HepG2 (cell line): ENCODE measurements at regions not wholly inside any gene's neighbourhood (a gene's known extent, or its start where the extent isn't known, plus 50 kb on each side); places are given as distances from the start of the nearest gene placed in this dataset.

Experiments
- ATAC-seq: fragments of 200-7000 bp; cut with Tn5 transposase; 3 replicates; pipeline ENCODE4 v1.9.1; 2020; ENCODE audit warnings: mild to moderate bottlenecking, moderate library complexity
- BruUV-seq: library from RNA; stranded (reverse); fragments of 400-500 nt; replicated peaks from 2 replicates; lab custom pipeline; 2021; lab: Mats Ljungman, UMichigan
- CTCF ChIA-PET: fragments of 300-600 bp; formaldehyde crosslinking; extraction: SDS; loops from one replicate; lab custom pipeline; 2021; ENCODE audit warnings: low total read pairs, inconsistent platforms, low intra/inter-chr PET ratio; lab: Yijun Ruan, JAX
- POLR2A ChIA-PET: fragments of 350-600 bp; sonication (Branson Sonifier 250); formaldehyde crosslinking; loops from one replicate; lab custom pipeline; 2020; ENCODE audit warnings: antibody characterized with exemption, inconsistent platforms; lab: Yijun Ruan, JAX
- DNase-seq: peaks from one replicate; pipeline ENCODE4 v3.0.0-alpha.2; 2015; ENCODE audit warnings: low spot score
- FAIRE-seq: peaks from 3 replicates; lab custom pipeline; 2011; peaks lifted over from hg19 to GRCh38; lab: Jason Lieb, UNC
- H2AFZ ChIP-seq: one replicate; pipeline ENCODE4 v1.6.1; 2011; ENCODE audit warnings: low read length, inconsistent platforms
- H3K27ac ChIP-seq: fragments of 300-600 bp; 3 replicates; pipeline ENCODE4 v1.8.0; 2011; ENCODE audit warnings: mixed run types, mild to moderate bottlenecking, mixed read lengths, low read length, inconsistent platforms; ENCODE audit not compliant: insufficient read depth; ENCODE audit errors: extremely low read length
- H3K27me3 ChIP-seq, 2 experiments: fragments of 200-600 bp in 1 of 2; 2 replicates in 1 of 2; 3 replicates in 1 of 2; pipeline versions ENCODE4 v1.6.0 to v1.8.0; 2011; ENCODE audit warnings: low read length in 2 of 2, mild to moderate bottlenecking in 2 of 2, moderate library complexity in 2 of 2, inconsistent platforms in 1 of 2; ENCODE audit not compliant: insufficient read depth in 2 of 2, control insufficient read depth in 1 of 2
- H3K36me3 ChIP-seq, 2 experiments: fragments of 200-600 bp in 1 of 2; replicated peaks in 1 of 2; 2 replicates in 1 of 2; 3 replicates in 1 of 2; pipeline versions ENCODE4 v1.5.1 to v1.8.0; 2011; ENCODE audit warnings: low read length in 2 of 2, inconsistent platforms in 1 of 2; ENCODE audit not compliant: insufficient read depth in 2 of 2, control insufficient read depth in 1 of 2
- H3K4me1 ChIP-seq: 2 replicates; pipeline ENCODE4 v1.5.1; 2012; ENCODE audit warnings: low read length, inconsistent platforms; ENCODE audit not compliant: insufficient read depth
- H3K4me2 ChIP-seq: 2 replicates; pipeline ENCODE4 v1.6.0; 2011; ENCODE audit warnings: low read depth, low read length, inconsistent platforms
- H3K4me3 ChIP-seq, 3 experiments: fragments of 200-600 bp in 1 of 3; sonication (generic), shearing (Covaris generic) in 1 of 3; replicated peaks in 1 of 3; 2 replicates each; pipeline ENCODE4 v1.5.1; 2011 to 2016; ENCODE audit warnings: low read length in 3 of 3, inconsistent platforms in 2 of 3, low read depth in 2 of 3, mild to moderate bottlenecking in 2 of 3, control low read depth in 1 of 3, mixed read lengths in 1 of 3; ENCODE audit not compliant: insufficient read depth in 1 of 3
- H3K79me2 ChIP-seq: one replicate; pipeline ENCODE4 v1.6.1; 2011; ENCODE audit warnings: low read length, inconsistent platforms; ENCODE audit not compliant: insufficient read depth
- H3K9ac ChIP-seq: 2 replicates; pipeline ENCODE4 v1.6.0; 2011; ENCODE audit warnings: mild to moderate bottlenecking, low read depth, low read length, inconsistent platforms; ENCODE audit not compliant: insufficient read depth
- H3K9me3 ChIP-seq: 2 replicates; pipeline ENCODE4 v1.5.1; 2012; ENCODE audit warnings: mild to moderate bottlenecking, low read length
- H4K20me1 ChIP-seq: 2 replicates; pipeline ENCODE4 v1.6.0; 2011; ENCODE audit warnings: inconsistent platforms, mild to moderate bottlenecking, low read length, moderate library complexity; ENCODE audit not compliant: insufficient read depth
- CBX2 ChIP-seq, 2 experiments: fragments of 200-600 bp in 1 of 2; sonication (generic); formaldehyde crosslinking in 1 of 2; IDR thresholded peaks; 2 replicates each; pipeline versions ENCODE4 v1.7.0 to v1.8.1; 2018 to 2022; ENCODE audit warnings: low read depth in 2 of 2, low read length in 1 of 2, mild to moderate bottlenecking in 1 of 2, missing genetic modification reagents in 1 of 2
- KMT2B ChIP-seq: IDR thresholded peaks from 2 replicates; pipeline ENCODE4 v1.6.1; 2016; ENCODE audit warnings: missing genetic modification reagents, missing compliant biosample characterization
- TCF7 ChIP-seq: sonication (generic); IDR thresholded peaks from 2 replicates; pipeline ENCODE4 v1.6.1; 2016; ENCODE audit warnings: antibody characterized with exemption, low read depth
- ZBTB7A ChIP-seq: sonication (generic); formaldehyde crosslinking; IDR thresholded peaks from 2 replicates; pipeline ENCODE4 v1.8.0; 2022; ENCODE audit warnings: mild to moderate bottlenecking, missing genetic modification reagents
- ZNF382 ChIP-seq: sonication (generic); formaldehyde crosslinking; IDR thresholded peaks from 2 replicates; pipeline ENCODE4 v1.5.0; 2020; ENCODE audit warnings: missing genetic modification reagents, mild to moderate bottlenecking, borderline replicate concordance
- ZNF607 ChIP-seq: sonication (generic); formaldehyde crosslinking; IDR thresholded peaks from 2 replicates; pipeline ENCODE4 v1.5.1; 2020; ENCODE audit warnings: missing genetic modification reagents, mild to moderate bottlenecking, borderline replicate concordance
- ZNF737 ChIP-seq: sonication (generic); formaldehyde crosslinking; IDR thresholded peaks from 2 replicates; pipeline ENCODE4 v1.5.0; 2020; ENCODE audit warnings: missing genetic modification reagents, mild to moderate bottlenecking, borderline replicate concordance
- WGBS: methylation state at CpG from one replicate; pipeline ENCODE4 v1.1.6; 2017; ENCODE audit warnings: low lambda C conversion rate; 5-methylcytosine and 5-hydroxymethylcytosine counted together
- in situ Hi-C: cut with HindIII; loops from 2 replicates; pipeline ENCODE4 v1.10.0; 2017; ENCODE audit warnings: low pct_unique_long_range_greater_than_20kb; ENCODE audit not compliant: extremely low pct_ligation_motif_present
- intact Hi-C: fragments of 100-400 bp; cut with micrococcal nuclease; formaldehyde crosslinking; loops from one replicate; pipeline ENCODE4 v1.10.0; 2022; ENCODE audit not compliant: unreplicated experiment
- TF ChIP-seq, protein P1 (sequence below): sonication (generic); formaldehyde crosslinking; IDR thresholded peaks from 2 replicates; pipeline ENCODE4 v1.4.0; 2020; ENCODE audit warnings: low read depth, mild to moderate bottlenecking, missing genetic modification reagents
- TF ChIP-seq, protein P2 (sequence below): IDR thresholded peaks from 2 replicates; pipeline ENCODE4 v1.6.1; 2016; ENCODE audit warnings: mild to moderate bottlenecking
- TF ChIP-seq, protein P3 (sequence below): sonication (generic); formaldehyde crosslinking; IDR thresholded peaks from 2 replicates; pipeline ENCODE4 v1.5.0; 2020; ENCODE audit warnings: mild to moderate bottlenecking, missing genetic modification reagents
- TF ChIP-seq, protein P4 (sequence below): sonication (generic); formaldehyde crosslinking; IDR thresholded peaks from 2 replicates; pipeline ENCODE4 v1.5.0; 2020; ENCODE audit warnings: mild to moderate bottlenecking, missing genetic modification reagents

DNA sequence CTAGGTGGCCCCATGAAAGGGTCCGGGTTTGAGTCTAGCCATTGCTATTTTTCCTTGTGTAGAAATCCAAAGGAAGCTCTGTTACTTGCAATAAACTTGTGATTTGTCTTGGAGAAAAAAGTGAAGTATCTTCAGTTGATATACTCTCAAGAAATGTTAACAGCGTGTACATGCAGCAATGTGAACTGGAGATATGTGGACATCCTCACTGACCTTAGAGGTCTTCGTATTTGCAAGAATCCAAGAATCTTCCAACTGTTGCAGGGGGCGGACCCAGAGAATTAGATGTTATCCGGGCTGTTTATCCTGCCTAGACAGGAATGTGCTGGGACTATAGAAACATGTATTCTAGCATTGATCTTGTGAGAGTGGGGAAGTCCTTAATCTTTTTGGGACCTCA, 187.6 kb downstream of the KCNS3 start:
- 5% methylated on average over 5 of the region's 5 CpGs for WGBS
- ATAC-seq (no peak), FAIRE-seq (no peak), DNase-seq (no peak)
- Histone ChIP-seq H3K79me2 (no peaks in the 10 kb centered on the region), H3K4me3 (no peak overlapping the region), H3K36me3 (no peaks in the 10 kb centered on the region), H3K4me1 (no peaks in the 10 kb centered on the region), H3K27me3 (no peaks in the 10 kb centered on the region), H3K9ac (no peak overlapping the region), H4K20me1 (no peaks in the 10 kb centered on the region), H3K4me2 (no peak overlapping the region), H3K9me3 (no peaks in the 10 kb centered on the region), H3K27ac (no peak overlapping the region), H2AFZ (no peak overlapping the region)
- intact Hi-C loops (no loop called here), in situ Hi-C loops (no loop called here)
- BruUV-seq, result no TSS peak
- ChIA-PET POLR2A (no interaction called here), CTCF (no interaction called here)
- TF ChIP-seq KMT2B (CRISPR knock-in tag) (no peak), CBX2 (IDR thresholded peaks at IDR 0.05; ENCODE audit: low read depth, low read length) (no peak), CBX2 (CRISPR knock-in tag; IDR thresholded peaks at IDR 0.05; ENCODE audit: low read depth) (no peak), ZNF737 (CRISPR knock-in tag) (no peak), ZNF382 (no peak), ZBTB7A (no peak), TCF7 (no peak), ZNF607 (CRISPR knock-in tag) (no peak)
- TF ChIP-seq, protein P1, sequence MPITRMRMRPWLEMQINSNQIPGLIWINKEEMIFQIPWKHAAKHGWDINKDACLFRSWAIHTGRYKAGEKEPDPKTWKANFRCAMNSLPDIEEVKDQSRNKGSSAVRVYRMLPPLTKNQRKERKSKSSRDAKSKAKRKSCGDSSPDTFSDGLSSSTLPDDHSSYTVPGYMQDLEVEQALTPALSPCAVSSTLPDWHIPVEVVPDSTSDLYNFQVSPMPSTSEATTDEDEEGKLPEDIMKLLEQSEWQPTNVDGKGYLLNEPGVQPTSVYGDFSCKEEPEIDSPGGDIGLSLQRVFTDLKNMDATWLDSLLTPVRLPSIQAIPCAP (CRISPR knock-in tag), result no peak
- TF ChIP-seq, protein P2, sequence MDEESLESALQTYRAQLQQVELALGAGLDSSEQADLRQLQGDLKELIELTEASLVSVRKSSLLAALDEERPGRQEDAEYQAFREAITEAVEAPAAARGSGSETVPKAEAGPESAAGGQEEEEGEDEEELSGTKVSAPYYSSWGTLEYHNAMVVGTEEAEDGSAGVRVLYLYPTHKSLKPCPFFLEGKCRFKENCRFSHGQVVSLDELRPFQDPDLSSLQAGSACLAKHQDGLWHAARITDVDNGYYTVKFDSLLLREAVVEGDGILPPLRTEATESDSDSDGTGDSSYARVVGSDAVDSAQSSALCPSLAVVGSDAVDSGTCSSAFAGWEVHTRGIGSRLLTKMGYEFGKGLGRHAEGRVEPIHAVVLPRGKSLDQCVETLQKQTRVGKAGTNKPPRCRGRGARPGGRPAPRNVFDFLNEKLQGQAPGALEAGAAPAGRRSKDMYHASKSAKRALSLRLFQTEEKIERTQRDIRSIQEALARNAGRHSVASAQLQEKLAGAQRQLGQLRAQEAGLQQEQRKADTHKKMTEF (CRISPR knock-in tag), result no peak
- TF ChIP-seq, protein P3, sequence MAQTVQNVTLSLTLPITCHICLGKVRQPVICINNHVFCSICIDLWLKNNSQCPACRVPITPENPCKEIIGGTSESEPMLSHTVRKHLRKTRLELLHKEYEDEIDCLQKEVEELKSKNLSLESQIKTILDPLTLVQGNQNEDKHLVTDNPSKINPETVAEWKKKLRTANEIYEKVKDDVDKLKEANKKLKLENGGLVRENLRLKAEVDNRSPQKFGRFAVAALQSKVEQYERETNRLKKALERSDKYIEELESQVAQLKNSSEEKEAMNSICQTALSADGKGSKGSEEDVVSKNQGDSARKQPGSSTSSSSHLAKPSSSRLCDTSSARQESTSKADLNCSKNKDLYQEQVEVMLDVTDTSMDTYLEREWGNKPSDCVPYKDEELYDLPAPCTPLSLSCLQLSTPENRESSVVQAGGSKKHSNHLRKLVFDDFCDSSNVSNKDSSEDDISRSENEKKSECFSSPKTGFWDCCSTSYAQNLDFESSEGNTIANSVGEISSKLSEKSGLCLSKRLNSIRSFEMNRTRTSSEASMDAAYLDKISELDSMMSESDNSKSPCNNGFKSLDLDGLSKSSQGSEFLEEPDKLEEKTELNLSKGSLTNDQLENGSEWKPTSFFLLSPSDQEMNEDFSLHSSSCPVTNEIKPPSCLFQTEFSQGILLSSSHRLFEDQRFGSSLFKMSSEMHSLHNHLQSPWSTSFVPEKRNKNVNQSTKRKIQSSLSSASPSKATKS (CRISPR knock-in tag), result no peak
- TF ChIP-seq, protein P4, sequence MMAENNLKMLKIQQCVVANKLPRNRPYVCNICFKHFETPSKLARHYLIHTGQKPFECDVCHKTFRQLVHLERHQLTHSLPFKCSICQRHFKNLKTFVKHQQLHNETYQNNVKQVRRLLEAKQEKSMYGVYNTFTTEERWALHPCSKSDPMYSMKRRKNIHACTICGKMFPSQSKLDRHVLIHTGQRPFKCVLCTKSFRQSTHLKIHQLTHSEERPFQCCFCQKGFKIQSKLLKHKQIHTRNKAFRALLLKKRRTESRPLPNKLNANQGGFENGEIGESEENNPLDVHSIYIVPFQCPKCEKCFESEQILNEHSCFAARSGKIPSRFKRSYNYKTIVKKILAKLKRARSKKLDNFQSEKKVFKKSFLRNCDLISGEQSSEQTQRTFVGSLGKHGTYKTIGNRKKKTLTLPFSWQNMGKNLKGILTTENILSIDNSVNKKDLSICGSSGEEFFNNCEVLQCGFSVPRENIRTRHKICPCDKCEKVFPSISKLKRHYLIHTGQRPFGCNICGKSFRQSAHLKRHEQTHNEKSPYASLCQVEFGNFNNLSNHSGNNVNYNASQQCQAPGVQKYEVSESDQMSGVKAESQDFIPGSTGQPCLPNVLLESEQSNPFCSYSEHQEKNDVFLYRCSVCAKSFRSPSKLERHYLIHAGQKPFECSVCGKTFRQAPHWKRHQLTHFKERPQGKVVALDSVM, result no peak
